Endothelial cell of umbilical vein (primary cell): ENCODE measurements at regions not wholly inside any gene's neighbourhood (a gene's known extent, or its start where the extent isn't known, plus 50 kb on each side); places are given as distances from the start of the nearest gene placed in this dataset.

Experiments used
- BruUV-seq: library from RNA; stranded (reverse); fragments of 400-500 nt; replicated peaks from 2 replicates; lab custom pipeline; 2021; lab: Mats Ljungman, UMichigan
- CTCF ChIA-PET: fragments of 300-600, 350-600 bp; sonication (Branson Sonifier 250); formaldehyde crosslinking; loops from one replicate; lab custom pipeline; 2021; ENCODE audit warnings: antibody characterized with exemption, inconsistent platforms; lab: Charles Lee
- POLR2A ChIA-PET: fragments of 300-600, 350-600 bp; sonication (Branson Sonifier 250); formaldehyde crosslinking; loops from one replicate; lab custom pipeline; 2021; ENCODE audit warnings: antibody characterized with exemption, inconsistent platforms; lab: Charles Lee
- DNase-seq: peaks from one replicate; pipeline ENCODE4 v3.0.0-alpha.2; 2011; ENCODE audit warnings: low read depth, low spot score
- FAIRE-seq: peaks from 2 replicates; lab custom pipeline; 2011; peaks lifted over from hg19 to GRCh38; lab: Jason Lieb, UNC
- H2AFZ ChIP-seq: 2 replicates; pipeline ENCODE4 v1.6.0; 2012; ENCODE audit warnings: low read depth, low read length, control low read depth, inconsistent platforms
- H3K27ac ChIP-seq: 2 replicates; pipeline ENCODE4 v1.5.1; 2011; ENCODE audit warnings: low read depth, mild to moderate bottlenecking, control low read depth, low read length, moderate library complexity; ENCODE audit not compliant: insufficient read depth
- H3K27me3 ChIP-seq, 2 experiments: 2 replicates each; pipeline versions ENCODE4 v1.6.0 to v1.6.1; 2011; ENCODE audit warnings: low read length in 2 of 2, mixed read lengths in 1 of 2; ENCODE audit not compliant: control insufficient read depth in 2 of 2, insufficient read depth in 2 of 2
- H3K36me3 ChIP-seq, 2 experiments: 2 replicates in 1 of 2; 3 replicates in 1 of 2; pipeline ENCODE4 v1.5.1; 2011; ENCODE audit warnings: low read length in 2 of 2, mild to moderate bottlenecking in 1 of 2, moderate library complexity in 1 of 2; ENCODE audit not compliant: control insufficient read depth in 2 of 2, insufficient read depth in 2 of 2; ENCODE audit errors: extremely low read depth in 1 of 2
- H3K4me1 ChIP-seq: 3 replicates; pipeline ENCODE4 v1.5.1; 2011; ENCODE audit warnings: mild to moderate bottlenecking, low read length; ENCODE audit not compliant: control insufficient read depth, insufficient read depth; ENCODE audit errors: extremely low read depth
- H3K4me2 ChIP-seq: 2 replicates; pipeline ENCODE4 v1.6.1; 2011; ENCODE audit warnings: low read length, control low read depth, mixed read lengths; ENCODE audit not compliant: insufficient read depth
- H3K4me3 ChIP-seq, 3 experiments: fragments of 200-600 bp in 1 of 3; sonication (generic), shearing (Covaris generic) in 1 of 3; replicated peaks in 1 of 3; 2 replicates each; pipeline ENCODE4 v1.5.1; 2011 to 2016; ENCODE audit warnings: control low read depth in 3 of 3, low read length in 3 of 3, mild to moderate bottlenecking in 2 of 3, inconsistent platforms in 1 of 3, low read depth in 1 of 3, moderate library complexity in 1 of 3; ENCODE audit not compliant: insufficient read depth in 1 of 3
- H3K79me2 ChIP-seq: 2 replicates; pipeline ENCODE4 v1.6.0; 2012; ENCODE audit warnings: low read length, inconsistent platforms; ENCODE audit not compliant: control insufficient read depth, insufficient read depth
- H3K9ac ChIP-seq: replicated peaks from 2 replicates; pipeline ENCODE3; 2011; ENCODE audit warnings: low read length, control low read depth; ENCODE audit not compliant: insufficient read depth; ENCODE audit errors: extremely low read depth
- H3K9me1 ChIP-seq: replicated peaks from 3 replicates; pipeline ENCODE4 v1.6.0; 2011; ENCODE audit warnings: mild to moderate bottlenecking, low read length; ENCODE audit not compliant: control insufficient read depth, insufficient read depth; ENCODE audit errors: extremely low read depth
- H3K9me3 ChIP-seq: replicated peaks from 2 replicates; pipeline ENCODE4 v1.5.1; 2012; ENCODE audit warnings: low read length, inconsistent platforms; ENCODE audit not compliant: control insufficient read depth, insufficient read depth
- H4K20me1 ChIP-seq: replicated peaks from 2 replicates; pipeline ENCODE3; 2011; ENCODE audit warnings: mild to moderate bottlenecking, low read length; ENCODE audit not compliant: control insufficient read depth, insufficient read depth; ENCODE audit errors: extremely low read depth
- EZH2 ChIP-seq: IDR thresholded peaks from 2 replicates; pipeline ENCODE4 v1.6.1; 2012; ENCODE audit warnings: borderline replicate concordance, low read depth, mild to moderate bottlenecking, moderate library complexity, low read length, inconsistent platforms; ENCODE audit not compliant: severe bottlenecking
- FOS ChIP-seq: IDR thresholded peaks from 2 replicates; pipeline ENCODE4 v1.6.1; 2011; ENCODE audit warnings: mild to moderate bottlenecking, low read length, moderate library complexity, borderline replicate concordance; ENCODE audit not compliant: insufficient read depth
- GATA2 ChIP-seq: IDR thresholded peaks from 2 replicates; pipeline ENCODE4 v1.7.0; 2011; ENCODE audit warnings: low read depth, mild to moderate bottlenecking, moderate library complexity, mixed read lengths, low read length; ENCODE audit not compliant: insufficient read length, insufficient read depth
- JUN ChIP-seq: IDR thresholded peaks from 2 replicates; pipeline ENCODE4 v1.6.1; 2011; ENCODE audit warnings: borderline replicate concordance, low read depth; ENCODE audit not compliant: insufficient read length, insufficient read depth
- POLR2AphosphoS5 ChIP-seq: IDR thresholded peaks from 2 replicates; pipeline ENCODE4 v1.6.1; 2012; ENCODE audit warnings: low read depth, mild to moderate bottlenecking, control low read depth, low read length, moderate library complexity; ENCODE audit not compliant: insufficient read depth
- dilution Hi-C: fragments of 300-500 bp; cut with MboI; formaldehyde crosslinking; loops from one replicate; pipeline ENCODE4 v1.15.0; 2019; ENCODE audit warnings: low sequenced_read_pairs; ENCODE audit not compliant: extremely low pct_ligation_motif_present
- intact Hi-C: fragments of 100-400 bp; cut with micrococcal nuclease; formaldehyde crosslinking; loops from one replicate; pipeline ENCODE4 v1.10.0; 2022
- TF ChIP-seq, protein P1 (sequence below): IDR thresholded peaks from 2 replicates; pipeline ENCODE4 v1.6.1; 2011; ENCODE audit not compliant: insufficient read depth, insufficient read length

DNA sequence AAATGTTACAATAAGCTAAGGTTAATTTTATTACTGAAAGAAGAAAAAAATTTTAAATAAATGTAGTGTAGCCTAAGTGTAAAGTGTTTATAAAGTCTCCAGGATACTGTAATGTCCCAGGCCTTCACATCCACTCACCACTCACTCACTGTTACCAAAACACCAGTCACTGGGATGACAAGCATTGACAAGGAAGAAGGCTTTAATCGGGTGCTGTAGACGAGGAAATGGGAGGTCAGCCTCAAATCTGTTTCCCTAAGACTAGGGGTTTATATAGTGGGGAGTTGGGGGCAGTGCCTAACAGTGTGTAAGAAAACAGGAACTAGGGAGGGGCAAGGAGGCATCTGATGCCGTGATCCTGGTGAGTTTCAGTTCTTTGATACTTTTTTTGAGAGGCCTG, 69.4 kb downstream of the CHRM3 start:
- intact Hi-C loops = no loop called here
- DNase-seq = no peak
- ChIA-PET CTCF (no interaction called here), POLR2A (no interaction called here)
- no peak overlapping the region for H3K4me2 ChIP-seq
- H3K9me3 ChIP-seq = peaks cover 2% of the 10 kb centered on the region
- TF ChIP-seq JUN (no peak), GATA2 (no peak), EZH2 (no peak)
- TF ChIP-seq, protein P1, sequence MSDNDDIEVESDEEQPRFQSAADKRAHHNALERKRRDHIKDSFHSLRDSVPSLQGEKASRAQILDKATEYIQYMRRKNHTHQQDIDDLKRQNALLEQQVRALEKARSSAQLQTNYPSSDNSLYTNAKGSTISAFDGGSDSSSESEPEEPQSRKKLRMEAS = no peak
- no peak overlapping the region for H3K4me3 ChIP-seq
- no peaks in the 10 kb centered on the region for H3K27me3 ChIP-seq
- FAIRE-seq = no peak
- no peaks in the 10 kb centered on the region for H4K20me1 ChIP-seq
- H3K27ac ChIP-seq = no peak overlapping the region
- H2AFZ ChIP-seq = no peak overlapping the region
- no peaks in the 10 kb centered on the region for H3K4me1 ChIP-seq
- no peaks in the 10 kb centered on the region for H3K9me1 ChIP-seq
- no peaks in the 10 kb centered on the region for H3K36me3 ChIP-seq
- no TSS peak for BruUV-seq
- no peak overlapping the region for H3K9ac ChIP-seq
- dilution Hi-C loops = no loop called here
- no peaks in the 10 kb centered on the region for H3K79me2 ChIP-seq

DNA sequence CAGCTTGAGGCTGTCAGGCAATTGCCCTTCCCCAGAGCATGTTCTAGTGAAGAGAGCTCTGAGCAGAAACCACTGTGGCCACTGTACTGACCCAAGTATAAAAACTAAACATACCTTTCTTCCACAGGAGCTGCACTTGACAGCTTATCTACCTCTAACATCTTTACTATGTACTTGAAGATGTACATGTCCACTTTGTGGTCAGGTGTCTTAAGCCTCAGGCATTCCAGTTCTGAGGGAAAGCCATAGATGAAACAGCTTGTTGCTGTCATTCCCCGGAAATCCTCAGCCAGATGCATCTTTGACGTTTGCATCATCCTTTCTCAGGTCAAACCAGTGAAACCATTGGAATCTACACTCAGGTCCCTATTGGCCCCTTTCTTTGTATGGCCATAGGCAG, 70.4 kb downstream of the CHRM3 start:
- no peak overlapping the region for H2AFZ ChIP-seq
- dilution Hi-C loops = no loop called here
- no peak overlapping the region for H3K27ac ChIP-seq
- no peaks in the 10 kb centered on the region for H3K27me3 ChIP-seq
- intact Hi-C loops = no loop called here
- H3K4me3 ChIP-seq = no peak overlapping the region
- ChIA-PET CTCF (no interaction called here), POLR2A (no interaction called here)
- TF ChIP-seq EZH2 (no peak), JUN (no peak), POLR2AphosphoS5 (no peak), FOS (no peak)
- DNase-seq (no peak), FAIRE-seq (no peak)
- no peaks in the 10 kb centered on the region for H3K79me2 ChIP-seq
- no peaks in the 10 kb centered on the region for H4K20me1 ChIP-seq
- no peaks in the 10 kb centered on the region for H3K36me3 ChIP-seq
- H3K9me1 ChIP-seq = no peaks in the 10 kb centered on the region
- H3K9ac ChIP-seq = no peak overlapping the region
- no TSS peak for BruUV-seq
- no peaks in the 10 kb centered on the region for H3K9me3 ChIP-seq
- H3K4me1 ChIP-seq = no peaks in the 10 kb centered on the region
- no peak overlapping the region for H3K4me2 ChIP-seq
